NCI-H446 treated with DMSO at 0.1 percent for 48 hours (cell line): ENCODE measurements at regions not wholly inside any gene's neighbourhood (a gene's known extent, or its start where the extent isn't known, plus 50 kb on each side); places are given as distances from the start of the nearest gene placed in this dataset.

Experiments used
- DNase-seq: peaks from one replicate; lab custom pipeline; 2025; lab: John Stamatoyannopoulos, UW

- DNase-seq, result no peak
Observed at GRCh38 chr2:7813541-7814292, 868.1 kb upstream of the ID2 start.

- DNase-seq, result no peak
Observed at GRCh38 chr2:7815726-7816125, 866.1 kb upstream of the ID2 start.

DNA sequence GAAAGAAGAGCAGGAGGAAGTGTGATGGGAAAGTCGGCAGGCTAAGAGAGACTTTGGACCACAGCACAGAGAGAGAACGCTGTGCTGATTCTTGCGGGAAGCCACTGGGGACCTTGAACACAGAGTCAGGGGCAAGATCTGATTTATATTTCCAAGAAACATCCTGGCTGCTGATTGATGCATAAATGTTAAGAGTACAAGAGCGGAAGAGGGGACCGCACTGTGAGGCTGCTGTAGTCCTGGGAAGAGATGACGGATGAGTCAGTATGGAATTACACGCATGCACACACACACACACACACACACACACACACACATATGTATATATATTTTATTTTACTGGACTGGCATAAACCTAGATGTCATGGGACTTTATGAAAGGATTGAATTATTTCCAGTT lies 865.6 kb upstream of the ID2 start:
- DNase-seq, result no peak

DNA sequence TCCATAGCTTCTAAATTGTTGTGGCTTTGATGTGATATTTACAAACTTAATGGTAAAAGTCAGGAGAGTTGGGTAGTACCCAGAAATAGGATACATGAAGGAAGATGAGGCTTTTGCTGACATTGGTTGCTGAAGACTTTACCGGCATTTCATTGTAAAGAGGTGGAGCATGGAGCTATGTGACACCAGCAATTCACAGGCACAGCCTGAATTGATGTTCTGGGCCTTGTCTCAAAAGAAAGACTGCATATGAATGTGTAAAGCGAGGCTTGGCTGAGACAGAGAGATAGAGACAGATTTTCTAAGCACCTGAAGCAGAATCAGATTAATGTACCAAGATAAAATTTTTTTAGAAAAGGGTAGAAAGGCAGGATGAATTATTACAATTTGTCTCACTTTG lies 864.9 kb upstream of the ID2 start:
- no peak for DNase-seq

DNA sequence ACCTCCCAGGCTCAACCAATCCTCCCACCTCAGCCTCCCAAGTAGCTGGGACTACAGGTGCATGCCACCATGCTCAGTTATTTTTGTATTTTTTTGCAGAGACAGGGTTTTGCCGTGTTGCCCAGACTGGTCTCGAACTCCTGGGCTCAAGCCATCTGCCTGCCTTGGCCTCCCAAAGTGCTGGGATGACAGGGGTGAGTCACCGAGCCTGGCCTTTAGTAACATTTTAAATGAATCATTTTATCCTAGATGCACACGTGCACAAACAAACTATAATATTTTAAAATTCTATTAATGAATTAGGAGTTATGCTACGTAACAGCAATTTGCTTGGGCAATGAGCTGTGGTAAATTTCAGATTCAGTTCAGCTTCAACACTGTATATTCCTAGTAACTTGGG lies 862.5 kb upstream of the ID2 start:
- no peak for DNase-seq

DNA sequence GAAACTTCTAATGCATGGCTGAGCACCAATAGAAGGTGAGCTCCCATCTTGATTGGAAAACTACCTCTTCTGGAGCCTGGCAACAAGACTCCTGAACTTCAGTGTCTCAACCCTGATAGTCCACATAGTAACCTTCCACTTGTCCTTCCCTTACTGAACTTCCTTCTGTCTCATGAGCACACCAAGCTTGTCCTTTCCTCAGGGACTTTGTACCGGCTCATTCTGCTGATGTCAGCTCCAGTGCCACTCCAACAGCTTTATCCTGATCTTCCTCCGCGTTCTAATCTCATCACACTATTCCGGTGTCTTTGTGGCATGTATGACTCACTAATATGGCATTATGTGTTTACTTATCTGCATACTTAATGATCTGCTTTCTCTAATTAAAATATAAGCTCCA lies 862.0 kb upstream of the ID2 start:
- DNase-seq, result no peak

GRCh38 chr2:7824211-7824610 lies 857.6 kb upstream of the ID2 start:
- DNase-seq, result no peak

DNA sequence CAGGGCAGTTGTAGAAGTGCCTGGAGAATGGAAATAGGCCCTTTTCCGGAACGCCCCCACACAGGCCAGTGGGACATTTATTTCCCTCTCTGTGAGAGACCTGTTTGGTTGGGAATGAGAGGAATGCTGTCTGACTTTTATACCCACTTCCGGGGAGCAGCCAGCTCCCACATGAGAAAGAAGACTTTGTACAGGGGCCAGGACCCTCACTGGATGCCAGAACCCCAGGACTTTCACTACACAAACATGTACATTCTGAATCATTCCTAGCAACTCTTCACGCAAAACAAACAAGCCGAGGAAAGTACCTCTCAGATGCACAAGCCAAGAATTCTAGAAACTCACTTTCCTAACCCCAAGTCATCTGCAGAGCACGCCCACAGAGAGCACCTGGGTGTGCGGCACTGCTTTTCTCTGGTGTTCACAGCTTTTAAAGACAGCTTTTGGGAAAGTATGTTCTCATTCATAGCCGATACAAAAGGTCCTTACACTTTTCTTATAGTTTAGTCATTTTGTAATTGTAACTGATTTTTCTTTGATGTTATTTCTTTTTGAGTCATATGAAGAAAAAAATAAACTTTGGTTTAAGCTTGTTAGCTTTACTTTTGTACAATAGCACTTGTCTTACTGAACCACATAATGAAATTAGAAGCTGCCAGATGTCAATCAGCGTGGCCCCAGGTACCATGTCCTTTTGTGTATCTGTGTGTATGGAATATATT lies 856.1 kb upstream of the ID2 start:
- no peak for DNase-seq

DNA sequence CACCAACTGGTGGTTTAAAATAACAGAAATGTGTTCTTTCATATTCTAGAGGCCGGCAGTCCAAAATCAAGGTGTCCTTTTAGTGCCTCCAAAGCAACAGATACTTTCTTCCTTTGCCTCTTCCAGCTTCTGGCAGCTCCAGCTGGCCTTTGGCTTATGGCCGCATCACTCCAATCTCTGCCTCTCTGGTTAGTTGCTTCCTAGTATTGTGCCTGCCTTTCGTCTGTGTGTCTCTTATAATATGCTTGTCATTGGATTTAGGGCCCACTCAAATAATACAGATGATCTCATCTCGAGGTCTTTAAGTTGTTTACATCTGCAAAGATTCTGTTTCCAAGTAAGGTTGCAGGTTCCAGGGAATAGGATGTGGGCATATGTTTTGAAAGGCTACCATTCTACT lies 855.2 kb upstream of the ID2 start:
- DNase-seq, result no peak

DNA sequence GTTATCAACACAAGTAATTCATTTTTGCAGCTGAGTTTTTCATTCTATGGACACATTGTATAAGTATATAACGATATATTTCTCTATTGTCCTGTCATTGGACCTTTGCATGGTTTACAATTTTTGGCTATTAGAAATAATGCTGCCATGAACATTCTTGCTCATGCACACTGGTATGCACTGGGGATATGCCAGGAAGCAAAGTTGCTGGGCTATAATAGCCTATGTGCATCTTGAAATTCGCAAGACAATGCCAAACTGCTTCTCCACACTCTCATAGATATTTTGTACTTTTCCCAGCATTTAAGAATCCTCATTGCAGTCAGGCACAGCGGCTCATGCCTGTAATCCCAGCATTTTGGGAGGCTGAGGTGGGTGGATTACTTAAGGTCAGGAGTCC lies 852.6 kb upstream of the ID2 start:
- no peak for DNase-seq

DNA sequence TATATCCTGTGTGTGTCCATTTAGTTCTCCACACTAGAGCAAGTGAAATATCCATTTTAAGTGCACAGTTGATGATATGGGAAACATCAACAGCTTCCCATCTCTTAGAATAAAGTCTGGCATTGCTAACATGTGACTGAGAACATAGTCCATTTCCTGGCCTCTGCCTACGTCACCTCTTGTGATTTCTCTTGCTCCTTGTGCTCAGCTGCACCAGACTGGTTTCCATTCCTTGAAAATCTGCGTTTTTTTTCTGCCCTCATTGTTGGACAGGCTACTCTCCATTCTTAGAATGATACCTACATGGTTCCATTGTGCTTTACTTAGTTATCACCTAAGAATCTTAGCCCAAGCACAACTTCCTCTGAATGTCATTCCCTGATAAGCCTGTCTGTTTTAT lies 851.2 kb upstream of the ID2 start:
- no peak for DNase-seq

GRCh38 chr2:7835151-7835550 lies 846.7 kb upstream of the ID2 start:
- no peak for DNase-seq

DNA sequence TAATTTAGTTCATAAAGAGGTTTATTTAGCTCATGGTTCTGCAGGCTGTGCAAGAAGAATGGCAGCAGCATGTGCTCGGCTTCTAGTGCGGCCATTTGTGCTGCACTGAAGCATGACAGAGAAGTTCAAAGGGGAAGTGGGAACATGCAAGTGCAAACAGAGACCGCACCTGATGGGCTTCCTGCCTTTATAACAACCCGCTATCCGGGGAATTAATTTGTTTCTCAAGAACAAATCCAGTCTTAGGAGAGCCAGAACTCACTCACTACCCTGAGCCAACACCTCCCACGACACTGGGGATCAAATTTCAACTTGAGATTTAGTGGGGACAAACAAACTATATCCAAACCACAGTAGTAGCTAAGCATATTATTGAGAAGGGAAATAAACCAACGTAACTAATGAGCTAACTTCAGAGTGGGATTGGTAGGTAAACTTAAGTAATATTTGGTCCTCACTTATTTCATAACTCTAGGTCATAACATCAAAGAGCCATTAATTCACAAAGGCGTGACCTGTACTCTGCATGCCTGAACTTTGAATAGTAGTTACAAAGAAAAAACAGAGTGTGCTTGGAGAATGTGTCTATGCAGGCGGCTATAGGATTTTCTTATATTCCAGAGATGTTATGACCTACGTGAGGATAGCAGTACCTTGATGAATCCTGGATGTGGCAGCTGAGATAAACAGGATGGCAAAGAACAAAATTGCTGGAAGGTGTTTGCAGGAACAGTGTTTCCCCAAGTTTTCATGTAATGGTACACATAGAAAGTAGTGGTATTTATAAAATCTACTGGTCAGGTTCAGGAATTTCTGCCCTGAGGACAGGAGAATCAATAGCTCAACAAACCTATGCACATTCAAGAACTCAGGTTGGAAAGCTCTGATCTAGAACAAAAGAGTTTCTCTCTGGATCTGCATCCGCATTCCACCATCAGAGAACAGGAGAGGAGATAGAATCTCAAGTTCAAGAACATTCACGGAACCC lies 845.9 kb upstream of the ID2 start:
- no peak for DNase-seq

GRCh38 chr2:7837237-7837760 lies 844.6 kb upstream of the ID2 start:
- no peak for DNase-seq

GRCh38 chr2:7838669-7839068 lies 843.2 kb upstream of the ID2 start:
- DNase-seq, result no peak

DNA sequence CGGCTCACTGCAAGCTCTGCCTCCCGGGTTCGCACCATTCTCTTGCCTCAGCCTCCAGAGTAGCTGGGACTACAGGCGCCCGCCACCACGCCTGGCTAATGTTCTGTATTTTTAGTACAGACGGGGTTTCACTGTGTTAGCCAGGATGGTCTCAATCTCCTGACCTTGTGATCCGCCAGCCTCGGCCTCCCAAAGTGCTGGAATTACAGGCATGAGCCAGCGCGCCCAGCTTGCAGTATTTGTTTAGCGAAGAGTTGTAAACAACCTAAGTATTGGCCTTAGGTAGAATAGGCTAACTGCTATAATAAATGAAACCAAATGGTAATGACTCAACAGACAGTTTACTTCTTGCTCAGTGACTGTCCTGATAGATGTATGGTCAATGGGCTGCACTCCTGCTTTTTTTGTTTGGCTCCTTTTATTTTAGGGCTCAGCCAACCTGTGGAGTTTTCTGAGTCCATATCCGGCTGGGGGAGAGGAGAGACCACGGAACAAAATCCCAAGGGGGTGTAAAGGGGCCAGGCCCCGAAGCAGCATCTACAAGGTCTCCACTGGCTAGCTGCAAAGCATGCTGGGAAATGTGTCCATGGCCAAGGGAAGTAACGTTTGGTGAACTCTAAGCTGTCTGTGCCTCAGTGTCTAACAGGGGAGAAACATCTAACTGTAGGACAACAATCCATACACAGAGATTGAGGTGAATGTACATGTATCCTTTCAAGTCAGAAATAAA lies 841.0 kb upstream of the ID2 start:
- no peak for DNase-seq

DNA sequence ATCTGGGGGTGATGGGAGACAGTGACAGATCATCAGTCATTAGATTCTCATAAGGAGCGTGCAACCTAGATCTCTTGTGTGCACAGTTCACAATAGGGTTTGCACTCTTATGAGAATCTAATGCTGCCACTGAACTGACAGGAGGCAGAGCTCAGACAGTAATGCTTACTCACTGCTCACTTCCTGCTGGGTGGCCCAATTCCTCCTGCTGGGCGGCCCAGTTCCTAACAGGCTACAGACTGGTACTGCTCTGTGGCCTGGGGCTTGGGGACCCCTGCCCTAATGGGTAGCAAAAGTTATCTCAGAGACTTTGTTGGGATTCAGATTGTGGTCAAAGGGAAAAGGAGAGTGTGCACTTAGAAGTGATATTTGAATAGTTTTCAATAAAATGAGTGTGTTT lies 840.1 kb upstream of the ID2 start:
- DNase-seq, result no peak

DNA sequence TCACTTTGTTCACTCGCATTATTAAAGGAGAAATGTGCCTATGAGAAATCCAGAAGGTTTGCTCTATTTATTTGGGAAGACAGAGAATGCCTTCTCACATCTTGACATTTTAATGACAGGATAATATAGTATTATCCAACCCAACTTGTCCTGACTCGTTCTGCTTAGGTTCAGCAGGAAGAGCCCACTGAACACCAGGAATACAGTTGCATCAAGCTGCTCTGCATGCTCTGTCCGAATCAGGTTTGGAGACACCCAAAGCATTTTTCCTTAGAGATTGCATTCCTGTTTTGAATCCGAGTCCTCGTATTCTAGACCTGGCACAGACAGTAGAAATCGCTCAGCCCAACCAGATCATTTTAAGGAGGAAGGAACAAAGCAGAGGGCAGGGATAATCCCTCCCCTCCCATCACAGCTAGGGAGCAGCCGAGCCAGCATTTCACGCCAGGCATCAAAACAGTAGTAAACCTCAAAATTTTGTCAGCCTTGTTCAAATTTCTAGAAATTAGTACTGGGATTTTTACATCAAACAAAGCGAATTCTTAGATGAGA lies 837.4 kb upstream of the ID2 start:
- DNase-seq, result no peak

DNA sequence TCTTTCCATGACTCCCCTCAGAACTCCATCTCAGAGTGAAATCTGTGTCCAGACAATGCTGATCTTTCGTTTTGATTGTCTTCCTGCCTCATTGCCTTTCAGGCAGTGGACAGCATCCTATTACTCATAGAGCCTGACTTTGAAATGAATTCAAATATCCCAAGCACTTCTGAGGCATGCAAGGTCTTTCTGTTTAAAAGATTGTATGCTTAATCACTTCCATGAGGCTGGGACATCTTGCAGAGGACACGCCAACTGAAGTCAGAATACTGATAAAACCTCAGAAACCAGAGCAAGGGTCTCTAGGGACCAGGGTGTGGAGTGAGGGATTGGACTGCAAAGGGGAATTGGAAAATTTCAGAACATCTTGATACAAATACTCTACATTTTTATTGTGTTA lies 836.5 kb upstream of the ID2 start:
- DNase-seq, result no peak

GRCh38 chr2:7846607-7847006 lies 835.2 kb upstream of the ID2 start:
- DNase-seq, result no peak

DNA sequence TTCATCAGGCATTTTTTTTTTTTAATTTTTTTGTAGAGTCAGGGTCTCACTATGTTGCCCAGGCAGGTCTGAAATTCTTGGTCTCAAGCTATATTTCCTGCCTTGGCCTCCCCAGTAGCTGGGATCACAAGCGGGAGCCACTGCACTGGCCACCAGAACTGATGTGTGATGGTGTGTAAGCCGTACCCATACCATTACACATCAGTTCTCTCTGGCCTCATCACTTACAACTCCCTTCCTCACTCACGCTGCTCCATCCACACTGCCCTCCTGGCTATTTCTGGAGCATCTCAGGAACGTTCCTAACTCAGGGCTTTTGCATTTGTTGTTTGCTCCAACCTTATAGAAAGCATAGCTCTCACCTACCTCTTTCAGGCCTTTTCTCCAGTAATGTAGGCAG lies 834.5 kb upstream of the ID2 start:
- DNase-seq, result no peak
